Heart left ventricle (tissue), 16 donors: ENCODE measurements at regions not wholly inside any gene's neighbourhood (a gene's known extent, or its start where the extent isn't known, plus 50 kb on each side); places are given as distances from the start of the nearest gene placed in this dataset.

Source experiments
- ATAC-seq, 4 donors: fragments of 200-7000 bp; cut with Tn5 transposase; one replicate each; pipeline ENCODE4 v1.9.1; 2020 to 2022; ENCODE audit warnings: moderate library complexity in 4 of 4, mild to moderate bottlenecking in 3 of 4, moderate number of reproducible peaks in 1 of 4
- DNase-seq, 5 donors: peaks; one replicate each; pipeline ENCODE4 v3.0.0-alpha.2; 2020
- H3K27ac ChIP-seq, 12 donors: fragments of 200-600 bp; sonication (generic) in 4 of 12; one replicate each; pipeline versions ENCODE4 v1.5.0 to v1.8.0; 2016 to 2022; ENCODE audit warnings: mild to moderate bottlenecking in 2 of 12
- H3K27me3 ChIP-seq, 9 donors: fragments of 200-600 bp; sonication (generic) in 2 of 9; one replicate each; pipeline versions ENCODE4 v1.5.1 to v1.8.0; 2016 to 2022; ENCODE audit warnings: mild to moderate bottlenecking in 3 of 9
- H3K36me3 ChIP-seq, 9 donors: fragments of 200-600 bp; sonication (generic) in 2 of 9; one replicate each; pipeline versions ENCODE4 v1.5.0 to v1.8.0; 2018 to 2022; ENCODE audit warnings: mild to moderate bottlenecking in 2 of 9
- H3K4me1 ChIP-seq, 12 donors: fragments of 200-600 bp; sonication (generic) in 4 of 12; one replicate each; pipeline versions ENCODE4 v1.5.0 to v1.8.0; 2016 to 2022; ENCODE audit warnings: mild to moderate bottlenecking in 3 of 12
- H3K4me3 ChIP-seq, 12 donors: fragments of 200-600 bp; sonication (generic) in 4 of 12; one replicate each; pipeline versions ENCODE4 v1.5.0 to v1.8.0; 2017 to 2022; ENCODE audit warnings: mild to moderate bottlenecking in 9 of 12, moderate library complexity in 4 of 12
- H3K9me3 ChIP-seq, 12 donors: fragments of 200-600 bp; sonication (generic) in 4 of 12; one replicate each; pipeline versions ENCODE4 v1.5.0 to v1.8.0; 2016 to 2022; ENCODE audit warnings: mild to moderate bottlenecking in 1 of 12
- POLR2A ChIP-seq, 2 donors: fragments of 450-650 bp; IDR thresholded peaks; one replicate each; pipeline ENCODE4 v1.6.1; 2017; ENCODE audit warnings: antibody characterized with exemption in 2 of 2, mild to moderate bottlenecking in 2 of 2, moderate library complexity in 2 of 2
- WGBS, 4 donors: extraction: QIAGEN DNeasy Blood & Tissue Kit in 2 of 4; methylation state at CpG; one replicate each; pipeline versions ENCODE4 v1.1.5 to v1.1.7; 2013 to 2018; 5-methylcytosine and 5-hydroxymethylcytosine counted together
- intact Hi-C, 10 donors: fragments of 100-400 bp; cut with DNase I; formaldehyde crosslinking; loops; one replicate each; pipeline versions ENCODE4 v1.11.1 to v1.14.2; 2022
- TF ChIP-seq, protein P1 (sequence below), 12 donors: fragments of 200-600 bp; sonication (generic) in 4 of 12; IDR thresholded peaks; one replicate each; pipeline versions ENCODE4 v1.5.0 to v1.8.0; 2018 to 2022; ENCODE audit warnings: antibody characterized with exemption in 12 of 12, mild to moderate bottlenecking in 5 of 12
- donor health status: ischemic (EF 13 %, LVEDD 7.1; RV severe dilation, severe dysfunction).
- donor health status: healthy with polysubstance abuse.
- donor health status: DM: no; HTN: yes; CAD: no.
- donor health status: DM: no; HTN: no; CAD: no.
- donor health status: ischemic (EF 25% LVEDD 6.9; RV normal size, moderate dysfunction).
- donor health status: ischemic (EF 25% LVEDD 5.7; RV mildly dilated, moderate dysfunction).
- donor health status: healthy.
- donor health status: DM: yes; HTN: yes; CAD: no.
- donor health status: ischemic (EF 35%, LVEDD 5.7; RV mildly dilated, moderate dysfunction).
- donor health status: nonischemic (EF 11% LVEDD 7.7; RV severe dilation, severe dysfunction).
- donor health status: DM: yes; HTN: yes; CAD: no.
- donor health status: PGD.
- donor health status: ischemic (EF 29% LVEDD 5.4; RV normal size, mild dysfunction).
- donor health status: nonischemic (EF 23%, LVEDD 6.1; RV moderate dilation, normal function).

DNA sequence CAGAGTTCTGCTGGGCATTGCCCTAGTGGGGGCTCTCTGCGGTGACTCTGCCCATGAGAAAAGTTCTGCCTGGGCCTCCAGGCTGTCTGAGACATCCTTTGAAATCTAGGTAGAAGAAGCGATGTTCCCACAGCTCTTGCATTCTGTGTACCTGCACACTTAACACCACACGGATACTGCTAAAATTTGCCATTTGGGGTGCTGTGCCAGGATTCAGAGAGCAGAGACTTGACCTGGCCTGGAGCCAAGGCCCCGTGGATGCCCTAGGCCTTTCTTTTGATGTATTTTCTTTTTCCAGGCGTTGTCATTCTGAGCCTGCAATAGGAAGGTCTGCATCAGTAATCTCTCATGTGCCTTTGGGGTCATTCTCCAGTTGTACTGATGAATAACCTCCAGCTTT, 89.3 kb upstream of the IL12B start:
- ATAC-seq (no peak), DNase-seq (no peak)
- H3K36me3 ChIP-seq = no peaks in the 10 kb centered on the region
- H3K27ac ChIP-seq = no peak overlapping the region
- 61 to 72% (median 64%) methylated on average over 5 of the region's 5 CpGs for WGBS, 4 donors
- no peak for TF ChIP-seq POLR2A (IDR thresholded peaks at IDR 0.05)
- TF ChIP-seq, protein P1, sequence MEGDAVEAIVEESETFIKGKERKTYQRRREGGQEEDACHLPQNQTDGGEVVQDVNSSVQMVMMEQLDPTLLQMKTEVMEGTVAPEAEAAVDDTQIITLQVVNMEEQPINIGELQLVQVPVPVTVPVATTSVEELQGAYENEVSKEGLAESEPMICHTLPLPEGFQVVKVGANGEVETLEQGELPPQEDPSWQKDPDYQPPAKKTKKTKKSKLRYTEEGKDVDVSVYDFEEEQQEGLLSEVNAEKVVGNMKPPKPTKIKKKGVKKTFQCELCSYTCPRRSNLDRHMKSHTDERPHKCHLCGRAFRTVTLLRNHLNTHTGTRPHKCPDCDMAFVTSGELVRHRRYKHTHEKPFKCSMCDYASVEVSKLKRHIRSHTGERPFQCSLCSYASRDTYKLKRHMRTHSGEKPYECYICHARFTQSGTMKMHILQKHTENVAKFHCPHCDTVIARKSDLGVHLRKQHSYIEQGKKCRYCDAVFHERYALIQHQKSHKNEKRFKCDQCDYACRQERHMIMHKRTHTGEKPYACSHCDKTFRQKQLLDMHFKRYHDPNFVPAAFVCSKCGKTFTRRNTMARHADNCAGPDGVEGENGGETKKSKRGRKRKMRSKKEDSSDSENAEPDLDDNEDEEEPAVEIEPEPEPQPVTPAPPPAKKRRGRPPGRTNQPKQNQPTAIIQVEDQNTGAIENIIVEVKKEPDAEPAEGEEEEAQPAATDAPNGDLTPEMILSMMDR (IDR thresholded peaks at IDR 0.05) = no peak
- intact Hi-C loops = no loop called here
- no peaks in the 10 kb centered on the region for H3K4me1 ChIP-seq
- no peak overlapping the region for H3K4me3 ChIP-seq
- H3K27me3 ChIP-seq = no peaks in the 10 kb centered on the region
- H3K9me3 ChIP-seq = no peaks in the 10 kb centered on the region

DNA sequence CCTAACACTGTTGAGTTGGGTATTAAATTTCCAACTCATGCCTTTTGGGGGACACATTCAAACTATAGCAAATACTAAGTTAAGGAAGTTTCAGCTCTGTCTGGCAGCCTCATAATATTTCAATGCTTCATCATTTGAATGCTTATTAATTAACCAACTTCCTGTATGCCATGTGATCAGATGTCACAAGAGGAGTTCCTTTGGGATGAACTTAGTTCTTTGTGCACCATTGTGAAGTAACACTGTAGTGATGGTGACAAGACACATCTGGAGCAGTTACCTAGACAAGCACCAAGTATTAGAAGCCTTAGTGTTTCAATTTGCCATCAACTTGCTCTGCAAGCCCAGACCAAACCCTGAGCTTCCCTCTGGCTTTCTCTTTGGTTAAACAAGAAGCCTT, 90.7 kb upstream of the IL12B start:
- no peak overlapping the region for H3K27ac ChIP-seq
- no peak for TF ChIP-seq POLR2A (IDR thresholded peaks at IDR 0.05)
- TF ChIP-seq, protein P1 (IDR thresholded peaks at IDR 0.05) = no peak
- intact Hi-C loops = no loop called here
- H3K9me3 ChIP-seq = no peaks in the 10 kb centered on the region
- DNase-seq = no peak
- no peak for ATAC-seq
- no peaks in the 10 kb centered on the region for H3K4me1 ChIP-seq
- no peaks in the 10 kb centered on the region for H3K27me3 ChIP-seq
- H3K36me3 ChIP-seq = no peaks in the 10 kb centered on the region
- no peak overlapping the region for H3K4me3 ChIP-seq

DNA sequence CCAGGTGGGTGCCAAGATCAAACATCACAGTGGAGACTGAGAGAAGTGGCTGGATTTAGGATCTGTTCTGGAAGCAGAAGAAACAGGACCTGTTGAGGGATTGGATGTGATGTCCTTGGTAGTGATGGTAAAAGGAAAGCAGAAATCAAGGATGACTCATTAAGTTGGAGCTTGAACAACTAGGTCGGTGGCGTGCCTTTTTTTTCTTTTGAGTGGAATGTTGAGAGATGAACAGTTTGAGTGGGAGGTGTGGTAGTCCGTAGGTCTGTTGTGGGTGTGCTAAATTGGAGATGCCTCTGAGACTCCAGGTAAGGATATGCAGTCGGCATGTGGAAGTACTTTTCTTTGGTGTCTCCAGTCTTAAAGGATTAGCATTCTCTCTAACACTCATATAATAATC, 92.1 kb upstream of the IL12B start:
- intact Hi-C loops = no loop called here

DNA sequence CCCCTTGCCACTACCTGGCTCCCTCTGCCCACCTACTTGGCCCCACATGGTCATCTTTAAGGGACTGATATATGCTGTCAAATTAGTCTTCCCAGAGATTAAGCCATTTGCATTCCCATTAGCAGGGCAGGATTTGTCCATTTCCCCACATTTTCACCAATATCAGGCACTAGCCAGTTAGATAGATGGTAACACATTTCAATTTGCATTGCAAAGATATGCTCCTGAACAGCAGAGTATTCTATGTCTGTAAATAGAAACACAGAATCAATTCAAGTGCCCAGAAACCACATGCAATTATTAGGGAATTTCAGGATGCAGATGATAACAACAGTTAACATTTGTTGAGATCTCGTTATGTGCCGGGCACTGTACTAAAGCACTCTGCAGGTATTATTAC, 92.6 kb upstream of the IL12B start:
- Histone ChIP-seq H3K4me3 (no peak overlapping the region), H3K4me1 (peaks cover 0 to 4% (median 0%) of the 10 kb centered on the region in 12 donors), H3K27ac (no peak overlapping the region), H3K27me3 (no peaks in the 10 kb centered on the region), H3K36me3 (no peaks in the 10 kb centered on the region), H3K9me3 (no peaks in the 10 kb centered on the region)
- DNase-seq = no peak
- 93 to 98% (median 95%) methylated on average over 2 of the region's 2 CpGs for WGBS, 4 donors
- no peak for ATAC-seq
- intact Hi-C loops = no loop called here
- TF ChIP-seq, protein P1 (IDR thresholded peaks at IDR 0.05) = no peak
- no peak for TF ChIP-seq POLR2A (IDR thresholded peaks at IDR 0.05)

More for the DNA sequence above, 92.1 kb upstream of the IL12B start:
- TF ChIP-seq, protein P1 (IDR thresholded peaks at IDR 0.05) = no peak
- TF ChIP-seq POLR2A (IDR thresholded peaks at IDR 0.05) = no peak
- peaks cover 0 to 4% (median 0%) of the 10 kb centered on the region in 12 donors for H3K4me1 ChIP-seq
- no peaks in the 10 kb centered on the region for H3K36me3 ChIP-seq
- H3K9me3 ChIP-seq = no peaks in the 10 kb centered on the region
- ATAC-seq (no peak), DNase-seq (no peak)
- H3K27me3 ChIP-seq = no peaks in the 10 kb centered on the region
- no peak overlapping the region for H3K27ac ChIP-seq
- 67 to 86% (median 76%) methylated on average over 4 of the region's 4 CpGs for WGBS, 4 donors
- no peak overlapping the region for H3K4me3 ChIP-seq
